H54 (cell line): ENCODE measurements at regions not wholly inside any gene's neighbourhood (a gene's known extent, or its start where the extent isn't known, plus 50 kb on each side); places are given as distances from the start of the nearest gene placed in this dataset.

Source experiments
- DNase-seq: peaks from one replicate; pipeline ENCODE4 v3.0.0; 2011; ENCODE audit warnings: low spot score, mixed read lengths; ENCODE audit not compliant: insufficient read length
- FAIRE-seq: peaks from 3 replicates; lab custom pipeline; 2011; peaks lifted over from hg19 to GRCh38; lab: Jason Lieb, UNC
- POLR2A ChIP-seq: IDR thresholded peaks from 2 replicates; pipeline ENCODE4 v1.6.1; 2011; ENCODE audit warnings: low read depth, mild to moderate bottlenecking, low read length

DNA sequence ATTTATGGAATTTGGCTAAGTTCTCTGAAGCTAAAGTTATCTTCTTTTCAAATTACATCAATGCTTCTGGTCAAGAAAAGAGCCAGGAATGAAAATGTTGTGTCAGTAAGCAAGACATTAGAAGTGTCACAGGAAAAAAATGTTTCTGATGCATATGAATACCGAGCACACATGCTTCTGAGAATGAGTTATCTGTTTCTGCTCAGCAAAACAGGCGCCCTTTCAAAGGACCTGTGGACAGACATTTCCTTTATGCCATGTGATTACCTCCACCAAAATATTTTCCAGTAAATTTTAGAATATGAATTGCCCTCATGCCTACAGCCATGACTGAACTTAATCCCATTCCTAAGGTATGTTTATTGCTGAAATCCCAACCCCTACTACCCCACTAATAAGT lies 55.4 kb upstream of the RNF180 start:
- no peak for TF ChIP-seq POLR2A
- FAIRE-seq: no peak
- DNase-seq: no peak

DNA sequence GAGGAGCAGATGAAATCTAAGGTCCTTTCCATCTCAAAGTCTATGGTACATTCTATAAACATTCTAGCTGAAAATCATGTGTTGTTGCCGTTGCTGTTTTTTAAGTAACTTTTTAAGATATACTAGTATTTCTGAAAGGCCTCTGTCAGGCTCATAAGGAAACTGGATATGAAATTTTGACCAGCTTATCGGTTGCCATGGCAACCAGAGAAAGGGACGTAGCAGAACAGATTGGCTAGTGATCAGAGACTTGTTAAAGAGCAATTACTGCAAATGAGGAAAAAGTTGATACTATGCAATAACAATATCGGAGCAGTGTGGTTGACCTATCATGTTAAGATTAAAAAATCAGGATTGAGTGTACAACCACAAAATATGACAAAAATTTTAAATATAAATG lies 57.0 kb upstream of the RNF180 start:
- FAIRE-seq (no peak), DNase-seq (no peak)
- TF ChIP-seq POLR2A: no peak

- no peak for TF ChIP-seq POLR2A
- DNase-seq (no peak), FAIRE-seq (no peak)
Observed at GRCh38 chr5:64100203-64100602, 65.4 kb upstream of the RNF180 start.

DNA sequence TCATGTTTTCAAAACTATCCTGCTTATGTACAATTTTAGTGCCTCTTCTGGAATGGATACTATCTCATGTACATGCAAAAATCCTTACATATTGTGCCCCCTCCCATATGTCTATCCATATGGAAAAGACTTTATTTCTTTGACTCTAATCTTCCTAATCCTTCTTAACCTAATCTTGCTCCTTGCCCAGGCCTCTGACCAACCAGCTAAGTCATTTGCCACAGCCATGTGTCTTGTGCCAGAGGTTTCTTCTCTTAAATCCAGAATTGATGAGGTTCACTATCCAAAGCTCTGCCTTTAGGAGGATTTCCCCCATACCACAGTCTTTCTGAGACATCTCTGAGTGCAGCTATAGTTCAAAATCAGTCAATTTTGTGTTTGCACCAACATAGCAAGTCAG lies 68.9 kb upstream of the RNF180 start:
- FAIRE-seq: no peak
- no peak for TF ChIP-seq POLR2A
- DNase-seq: no peak

DNA sequence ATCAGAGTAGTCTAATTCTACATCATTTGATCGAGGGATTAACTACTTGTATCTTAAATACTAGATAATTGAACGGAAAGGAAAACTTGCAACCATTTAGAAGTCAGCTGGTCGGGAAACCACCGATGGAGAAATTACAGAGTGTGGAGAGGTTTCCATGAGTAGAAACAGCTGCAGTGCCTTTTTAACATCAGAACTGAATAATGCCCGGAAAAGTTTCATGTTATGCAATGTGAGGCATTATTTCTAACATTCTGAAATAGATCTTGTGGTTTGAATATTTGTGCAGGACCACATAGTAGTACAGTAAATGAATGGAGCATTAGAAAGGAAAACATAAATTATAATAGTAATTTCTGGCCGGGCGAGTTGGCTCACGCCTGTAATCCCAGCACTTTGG lies 88.1 kb upstream of the RNF180 start:
- no peak for TF ChIP-seq POLR2A
- no peak for FAIRE-seq
- no peak for DNase-seq

DNA sequence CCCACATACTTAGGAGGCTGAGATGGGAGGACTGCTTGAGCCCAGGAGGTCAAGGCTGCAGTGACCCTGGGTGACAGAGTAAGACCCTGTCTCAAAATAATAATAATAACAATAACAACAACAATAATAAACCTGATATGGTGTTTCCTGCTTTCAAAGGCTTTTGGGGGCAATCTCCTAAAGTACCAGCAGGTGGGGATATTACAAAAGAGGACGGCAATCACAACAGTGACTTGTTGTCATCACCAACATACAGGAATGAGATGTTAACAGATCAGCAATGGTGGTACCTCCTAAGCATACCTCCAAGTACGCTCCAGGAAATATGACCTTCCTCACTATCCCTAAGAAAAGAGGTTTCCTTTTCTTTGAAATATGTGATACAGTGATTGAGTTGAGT lies 91.1 kb upstream of the RNF180 start:
- DNase-seq: peak; percentile 3

DNA sequence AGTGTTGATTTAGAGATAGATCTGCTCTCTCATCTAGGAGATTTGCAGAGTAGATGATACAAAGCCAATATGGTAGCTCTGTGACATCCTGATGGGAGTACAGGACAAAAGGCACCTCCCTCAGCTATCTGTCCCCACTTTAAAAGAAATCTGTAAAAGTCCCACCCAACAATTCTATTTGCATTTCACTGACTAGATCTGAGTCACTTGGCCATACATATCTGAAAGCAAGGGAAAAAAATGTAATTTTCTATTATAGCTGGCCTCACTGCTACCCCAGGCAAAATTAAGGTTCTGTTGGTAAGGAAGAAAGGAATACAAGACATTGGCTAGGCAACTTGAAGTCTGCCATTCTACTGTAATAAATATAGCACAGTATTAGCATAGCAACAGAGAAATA lies 96.2 kb upstream of the RNF180 start:
- FAIRE-seq: no peak
- no peak for DNase-seq
- no peak for TF ChIP-seq POLR2A

More for the DNA sequence above, 91.1 kb upstream of the RNF180 start:
- no peak for TF ChIP-seq POLR2A
- FAIRE-seq: peak; percentile 30

GRCh38 chr5:64050296-64050695 lies 88.1 kb upstream of the HTR1A start:
- TF ChIP-seq POLR2A: no peak
- DNase-seq (no peak), FAIRE-seq (no peak)

- TF ChIP-seq POLR2A: no peak
- FAIRE-seq (no peak), DNase-seq (no peak)
Observed at GRCh38 chr5:64040490-64040889, 78.2 kb upstream of the HTR1A start.

DNA sequence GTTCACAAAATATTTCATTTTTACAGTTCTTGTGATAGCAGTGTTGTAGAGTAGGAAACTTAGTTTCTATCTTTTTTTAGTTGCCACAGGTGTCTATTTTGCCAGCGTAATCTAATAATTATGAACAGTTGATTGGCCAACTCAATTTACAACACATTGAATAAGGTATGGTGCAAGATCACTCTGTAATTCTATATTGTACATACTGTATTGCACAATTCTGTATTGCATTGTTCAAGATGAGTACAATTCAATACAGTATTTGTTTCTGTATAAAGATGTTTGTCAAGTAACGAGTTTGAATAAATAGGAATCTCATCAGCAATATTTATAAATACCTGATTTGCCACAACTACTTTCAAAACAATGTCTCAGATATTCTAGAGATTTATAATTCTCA lies 64.2 kb upstream of the HTR1A start:
- DNase-seq: no peak
- FAIRE-seq: no peak
- no peak for TF ChIP-seq POLR2A

GRCh38 chr5:64019746-64020145 lies 57.5 kb upstream of the HTR1A start:
- no peak for TF ChIP-seq POLR2A
- FAIRE-seq: no peak
- no peak for DNase-seq

- TF ChIP-seq POLR2A: no peak
- FAIRE-seq (no peak), DNase-seq (no peak)
Observed at GRCh38 chr5:64018966-64019365, 56.7 kb upstream of the HTR1A start.

DNA sequence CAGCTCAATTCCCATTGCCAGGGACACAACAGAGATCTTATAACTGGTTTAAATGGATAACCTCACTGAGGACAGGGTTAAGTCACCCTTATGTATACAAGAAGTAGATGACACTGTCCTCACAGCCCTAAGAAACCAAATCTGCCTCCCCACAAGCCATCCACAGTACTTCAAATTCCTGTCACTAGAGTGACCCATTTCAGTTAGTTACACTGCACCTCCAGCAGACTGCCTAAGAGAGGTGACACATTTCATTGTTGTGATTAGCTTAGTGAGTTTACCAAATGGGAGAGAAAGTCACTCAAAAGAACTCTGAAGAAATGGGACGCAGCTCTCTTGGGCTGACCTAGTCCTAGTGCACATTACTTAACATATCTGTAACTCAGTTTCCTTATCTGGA lies 53.6 kb upstream of the HTR1A start:
- DNase-seq (no peak), FAIRE-seq (no peak)
- TF ChIP-seq POLR2A: no peak
